ENCODE measurements at regions not wholly inside any gene's neighbourhood (a gene's known extent, or its start where the extent isn't known, plus 50 kb on each side); places are given as distances from the start of the nearest gene placed in this dataset.
"Not testable (repeated sequence)": the region's sequence is repeated elsewhere in the genome, so short reads cannot be mapped to it uniquely, and the experiment has no call there.

DNA sequence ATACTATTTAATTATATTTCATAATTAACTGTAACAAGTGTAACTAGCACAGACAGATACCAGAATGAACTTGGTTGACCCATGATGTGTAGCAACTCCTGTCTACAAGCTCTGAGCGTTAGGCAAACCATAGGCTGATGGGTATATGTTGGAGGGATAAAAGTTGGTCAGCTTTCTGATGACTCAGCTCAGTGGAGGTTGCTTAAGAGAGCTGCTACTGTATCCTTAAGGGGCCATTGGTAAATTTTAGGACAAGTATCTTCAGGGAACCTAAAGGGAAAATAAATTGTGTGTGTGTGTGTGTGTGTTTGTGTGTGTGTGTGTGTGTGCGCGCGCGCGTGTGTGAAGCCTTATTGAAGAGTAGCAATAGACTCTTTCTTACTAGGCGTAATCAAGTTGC lies 56.3 kb upstream of the ARL17B start:
- DNase-seq (ENCODE audit: low read depth, low spot score); BruUV-seq (replicated peaks); intact Hi-C loops (cut with micrococcal nuclease; ENCODE audit: unreplicated experiment); H3K4me1 ChIP-seq (ENCODE audit: control insufficient read depth, insufficient read depth, low read length); ATAC-seq; H3K27ac ChIP-seq (ENCODE audit: control insufficient read depth, insufficient read depth); H3K9me3 ChIP-seq (replicated peaks; ENCODE audit: control insufficient read depth, insufficient read depth, low read length); CTCF ChIA-PET; H3K4me2 ChIP-seq (ENCODE audit: control insufficient read depth, insufficient read depth); RAD21 ChIA-PET (ENCODE audit: unreplicated experiment); H2AFZ ChIP-seq (ENCODE audit: control insufficient read depth, low read depth, low read length); H3K9ac ChIP-seq (ENCODE audit: control insufficient read depth, insufficient read depth, low read length); SMC1A ChIA-PET (ENCODE audit: uncharacterized antibody, unreplicated experiment); H3K27me3 ChIP-seq (replicated peaks in 1 of 2; ENCODE audit: control insufficient read depth in 2 of 2, insufficient read depth in 2 of 2, low read length in 1 of 2); in situ Hi-C loops (cut with MboI); H3K36me3 ChIP-seq (ENCODE audit: control insufficient read depth in 2 of 2, insufficient read depth in 2 of 2, low read length in 1 of 2); H4K20me1 ChIP-seq (ENCODE audit: control insufficient read depth, insufficient read depth); H3K79me2 ChIP-seq (ENCODE audit: control insufficient read depth, insufficient read depth, low read length); POLR2A ChIA-PET; H3K4me3 ChIP-seq; FAIRE-seq: not testable (repeated sequence)
- 100% methylated on average over 1 of the region's 7 CpGs for WGBS (ENCODE audit: insufficient coverage, insufficient replicate concordance, low lambda C conversion rate, missing lambda C conversion rate)

- H3K9me3 ChIP-seq (replicated peaks; ENCODE audit: control insufficient read depth, insufficient read depth, low read length); ATAC-seq; CTCF ChIA-PET; H3K4me1 ChIP-seq (ENCODE audit: control insufficient read depth, insufficient read depth, low read length); in situ Hi-C loops (cut with MboI); H3K9ac ChIP-seq (ENCODE audit: control insufficient read depth, insufficient read depth, low read length); BruUV-seq (replicated peaks); H3K36me3 ChIP-seq (ENCODE audit: control insufficient read depth in 2 of 2, insufficient read depth in 2 of 2, low read length in 1 of 2); H4K20me1 ChIP-seq (ENCODE audit: control insufficient read depth, insufficient read depth); H3K27ac ChIP-seq (ENCODE audit: control insufficient read depth, insufficient read depth); RAD21 ChIA-PET (ENCODE audit: unreplicated experiment); DNase-seq (ENCODE audit: low read depth, low spot score); H3K27me3 ChIP-seq (replicated peaks in 1 of 2; ENCODE audit: control insufficient read depth in 2 of 2, insufficient read depth in 2 of 2, low read length in 1 of 2); POLR2A ChIA-PET; H3K4me3 ChIP-seq; H3K4me2 ChIP-seq (ENCODE audit: control insufficient read depth, insufficient read depth); SMC1A ChIA-PET (ENCODE audit: uncharacterized antibody, unreplicated experiment); intact Hi-C loops (cut with micrococcal nuclease; ENCODE audit: unreplicated experiment); H3K79me2 ChIP-seq (ENCODE audit: control insufficient read depth, insufficient read depth, low read length); H2AFZ ChIP-seq (ENCODE audit: control insufficient read depth, low read depth, low read length); FAIRE-seq: not testable (repeated sequence)
- no CpG with 5 or more reads among the region's 1 CpG for WGBS (ENCODE audit: insufficient coverage, insufficient replicate concordance, low lambda C conversion rate, missing lambda C conversion rate)
These were observed 55.7 kb upstream of the ARL17B start for GRCh38 chr17:46417261-46417660.

DNA sequence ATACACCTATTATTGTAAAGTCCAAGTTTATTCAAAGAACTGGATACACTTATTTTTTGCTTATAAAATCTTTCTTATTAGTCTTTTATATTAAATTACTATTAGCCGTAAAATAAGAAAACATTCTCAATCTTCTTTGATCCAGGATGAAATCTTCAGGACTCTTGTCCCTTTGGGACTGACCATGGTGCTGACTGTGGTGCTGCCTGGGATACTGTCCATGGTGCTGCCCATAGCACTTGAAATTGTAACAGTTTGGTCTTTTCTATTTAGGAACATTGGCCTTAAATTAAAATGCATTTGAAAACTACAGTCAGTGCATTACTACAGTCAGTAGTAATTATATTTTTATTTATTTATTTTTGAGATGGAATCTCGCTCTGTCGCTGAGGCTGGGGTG lies 53.0 kb upstream of the ARL17B start:
- H4K20me1 ChIP-seq (ENCODE audit: control insufficient read depth, insufficient read depth); H3K4me3 ChIP-seq; H3K9ac ChIP-seq (ENCODE audit: control insufficient read depth, insufficient read depth, low read length); DNase-seq (ENCODE audit: low read depth, low spot score); H3K4me1 ChIP-seq (ENCODE audit: control insufficient read depth, insufficient read depth, low read length); H3K27me3 ChIP-seq (replicated peaks in 1 of 2; ENCODE audit: control insufficient read depth in 2 of 2, insufficient read depth in 2 of 2, low read length in 1 of 2); intact Hi-C loops (cut with micrococcal nuclease; ENCODE audit: unreplicated experiment); H2AFZ ChIP-seq (ENCODE audit: control insufficient read depth, low read depth, low read length); H3K9me3 ChIP-seq (replicated peaks; ENCODE audit: control insufficient read depth, insufficient read depth, low read length); RAD21 ChIA-PET (ENCODE audit: unreplicated experiment); CTCF ChIA-PET; POLR2A ChIA-PET; H3K36me3 ChIP-seq (ENCODE audit: control insufficient read depth in 2 of 2, insufficient read depth in 2 of 2, low read length in 1 of 2); ATAC-seq; SMC1A ChIA-PET (ENCODE audit: uncharacterized antibody, unreplicated experiment); H3K4me2 ChIP-seq (ENCODE audit: control insufficient read depth, insufficient read depth); FAIRE-seq; H3K79me2 ChIP-seq (ENCODE audit: control insufficient read depth, insufficient read depth, low read length); H3K27ac ChIP-seq (ENCODE audit: control insufficient read depth, insufficient read depth); BruUV-seq (replicated peaks); in situ Hi-C loops (cut with MboI): not testable (repeated sequence)
- WGBS (ENCODE audit: insufficient coverage, insufficient replicate concordance, low lambda C conversion rate, missing lambda C conversion rate) = no CpG with 5 or more reads among the region's 3 CpGs

DNA sequence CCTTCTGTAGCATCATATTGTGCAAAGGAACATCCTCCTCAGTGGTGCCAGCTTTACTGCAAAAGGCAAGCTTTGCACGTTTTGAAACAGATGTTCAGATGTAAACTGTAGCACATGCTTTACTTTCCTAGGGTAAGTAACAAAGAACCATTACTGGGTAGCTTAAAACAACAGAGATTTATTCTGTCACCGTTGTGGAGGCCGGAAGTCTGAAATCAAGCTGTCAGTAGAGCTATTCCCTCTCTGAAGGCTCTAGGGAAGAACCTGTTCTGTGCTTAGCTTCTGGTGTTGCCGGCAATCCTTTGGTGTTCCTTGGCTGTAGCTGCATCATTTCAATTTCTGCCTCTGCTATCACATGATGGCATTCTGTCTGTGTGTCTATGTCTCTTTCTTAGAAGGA lies 50.6 kb upstream of the ARL17B start:
- RAD21 ChIA-PET (ENCODE audit: unreplicated experiment); H3K4me3 ChIP-seq; BruUV-seq (replicated peaks); POLR2A ChIA-PET; H3K79me2 ChIP-seq (ENCODE audit: control insufficient read depth, insufficient read depth, low read length); H3K9ac ChIP-seq (ENCODE audit: control insufficient read depth, insufficient read depth, low read length); H3K4me2 ChIP-seq (ENCODE audit: control insufficient read depth, insufficient read depth); H2AFZ ChIP-seq (ENCODE audit: control insufficient read depth, low read depth, low read length); H4K20me1 ChIP-seq (ENCODE audit: control insufficient read depth, insufficient read depth); FAIRE-seq; SMC1A ChIA-PET (ENCODE audit: uncharacterized antibody, unreplicated experiment); intact Hi-C loops (cut with micrococcal nuclease; ENCODE audit: unreplicated experiment); DNase-seq (ENCODE audit: low read depth, low spot score); H3K27ac ChIP-seq (ENCODE audit: control insufficient read depth, insufficient read depth); ATAC-seq; H3K27me3 ChIP-seq (replicated peaks in 1 of 2; ENCODE audit: control insufficient read depth in 2 of 2, insufficient read depth in 2 of 2, low read length in 1 of 2); H3K9me3 ChIP-seq (replicated peaks; ENCODE audit: control insufficient read depth, insufficient read depth, low read length); H3K36me3 ChIP-seq (ENCODE audit: control insufficient read depth in 2 of 2, insufficient read depth in 2 of 2, low read length in 1 of 2); CTCF ChIA-PET; in situ Hi-C loops (cut with MboI); H3K4me1 ChIP-seq (ENCODE audit: control insufficient read depth, insufficient read depth, low read length): not testable (repeated sequence)
- no CpG with 5 or more reads among the region's 4 CpGs for WGBS (ENCODE audit: insufficient coverage, insufficient replicate concordance, low lambda C conversion rate, missing lambda C conversion rate)
